HTR-8/SVneo (cell line): ENCODE measurements at regions not wholly inside any gene's neighbourhood (a gene's known extent, or its start where the extent isn't known, plus 50 kb on each side); places are given as distances from the start of the nearest gene placed in this dataset.
A peak's percentile ranks its signal among the peaks of the same experiment; 100 is the strongest.

Source experiments
- DNase-seq: peaks from one replicate; pipeline ENCODE4 v3.0.0; 2011; ENCODE audit warnings: low spot score, mixed read lengths; ENCODE audit not compliant: insufficient read length
- FAIRE-seq: peaks from 2 replicates; lab custom pipeline; 2011; peaks lifted over from hg19 to GRCh38; lab: Jason Lieb, UNC

GRCh38 chr1:59128239-59128736, 168.6 kb upstream of the FGGY start:
- no peak for FAIRE-seq
- DNase-seq = no peak

DNA sequence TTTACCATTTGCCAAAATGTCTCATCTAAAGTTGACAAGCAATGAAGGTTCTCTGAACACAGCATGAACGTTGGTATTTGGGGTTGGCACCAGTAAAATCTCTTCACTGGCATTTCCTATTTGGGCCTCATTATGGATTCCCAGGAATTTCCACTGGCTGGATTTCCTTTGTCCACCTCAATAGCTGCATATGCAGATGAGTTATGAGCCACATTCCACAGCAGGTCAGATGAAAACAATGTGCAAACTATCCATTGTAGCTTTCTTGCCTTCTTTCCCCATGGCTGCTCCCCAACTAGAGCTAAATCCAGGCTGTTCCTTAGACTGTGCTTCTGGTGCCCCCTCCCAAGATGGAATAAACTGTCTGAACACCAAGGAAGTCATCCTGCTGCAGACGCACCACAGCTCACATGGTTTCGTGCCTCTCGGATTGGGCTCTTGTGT, 168.1 kb upstream of the FGGY start:
- FAIRE-seq (peak; percentile 23), DNase-seq (peak; percentile 30)

DNA sequence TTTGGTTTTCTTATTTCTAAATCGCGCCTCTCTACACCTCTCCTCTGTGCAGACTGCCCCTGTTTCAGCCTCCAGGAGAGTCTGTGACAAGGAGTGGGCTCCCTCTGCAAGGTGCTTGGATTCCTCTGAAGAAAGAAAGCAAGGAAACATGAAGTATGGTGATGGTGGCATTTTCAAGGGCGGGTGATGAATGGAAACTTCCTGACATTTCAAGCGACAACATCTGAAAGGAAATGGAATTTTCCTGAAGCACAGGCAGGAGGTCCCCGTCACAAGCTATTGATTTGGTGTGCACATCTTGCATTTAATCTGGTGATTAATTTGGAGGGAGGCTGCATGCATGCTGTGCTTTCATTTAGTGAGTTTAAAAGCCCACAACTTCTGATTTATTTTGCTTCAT, 164.6 kb upstream of the FGGY start:
- no peak for DNase-seq
- no peak for FAIRE-seq

DNA sequence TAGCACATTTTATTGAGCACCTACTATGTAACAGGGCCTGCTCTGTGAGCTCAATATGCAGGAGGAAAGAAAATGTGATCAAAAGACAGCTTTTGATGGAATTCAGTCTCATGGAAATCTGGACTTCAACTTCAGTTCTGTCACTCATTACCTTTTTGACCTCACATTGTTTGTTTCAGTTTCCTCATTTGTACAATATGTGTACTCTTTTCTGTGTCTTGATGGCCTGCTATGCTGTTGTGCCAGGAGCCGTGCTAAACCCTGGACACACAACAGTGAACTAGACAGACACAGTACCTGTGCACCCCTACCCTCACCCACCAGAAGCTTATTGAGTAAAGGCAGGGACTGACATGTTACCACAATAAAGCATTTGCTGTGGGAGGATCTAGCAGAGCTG, 162.9 kb upstream of the FGGY start:
- FAIRE-seq (no peak), DNase-seq (no peak)

- DNase-seq (no peak), FAIRE-seq (no peak)
Observed at GRCh38 chr1:59135761-59136255, 161.1 kb upstream of the FGGY start.

DNA sequence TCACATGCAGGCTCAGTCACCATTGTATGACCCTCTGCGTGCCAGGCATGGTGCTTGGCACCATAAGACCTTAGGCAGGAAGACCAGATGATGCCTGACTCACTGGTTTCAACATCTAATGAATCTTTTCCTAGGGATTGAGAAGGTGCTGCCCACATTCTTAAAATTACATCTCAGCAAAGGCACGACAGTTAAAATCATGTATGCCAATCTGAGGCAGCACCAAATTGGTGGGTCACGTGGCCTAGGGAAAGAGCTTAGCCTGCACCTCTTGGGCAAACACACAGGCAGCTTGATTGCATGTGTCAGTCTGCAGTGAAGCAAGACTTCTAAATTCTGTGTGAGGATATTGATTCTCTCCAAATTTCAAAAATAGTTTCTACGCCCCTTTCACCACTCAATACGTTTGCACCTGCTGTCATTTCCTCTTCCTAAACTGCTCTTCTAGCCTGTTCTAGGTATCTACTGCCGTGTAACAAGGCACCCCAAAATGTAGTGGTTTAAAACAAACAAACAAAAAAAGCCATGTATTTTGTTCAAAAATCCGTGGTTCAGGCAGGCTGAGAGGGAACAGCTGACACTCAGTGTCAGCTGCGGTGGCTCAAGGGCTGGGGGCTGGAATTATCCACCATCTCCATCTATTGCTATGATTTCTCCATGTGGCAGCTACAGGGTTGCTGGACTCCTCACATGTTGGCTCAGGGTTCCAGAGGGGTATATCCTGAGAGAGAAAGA, 160.2 kb upstream of the FGGY start:
- FAIRE-seq (no peak), DNase-seq (no peak)

DNA sequence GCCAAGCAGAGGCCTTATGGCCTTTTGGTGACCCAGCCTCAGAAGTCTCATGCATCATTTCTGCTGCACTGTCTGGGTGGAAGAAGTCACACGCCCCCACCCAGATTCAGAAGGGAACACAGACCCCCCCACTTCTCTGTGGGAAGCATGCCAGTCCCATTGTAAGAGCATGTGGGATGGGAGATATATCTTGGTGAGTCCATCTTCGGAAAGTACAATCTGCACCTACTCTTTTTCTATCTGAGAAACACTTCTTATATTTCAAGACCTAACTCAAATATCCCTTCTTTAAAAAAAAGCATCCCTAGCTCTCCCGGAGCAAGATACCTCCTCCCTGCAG, 159.6 kb upstream of the FGGY start:
- DNase-seq = no peak
- FAIRE-seq = no peak

DNA sequence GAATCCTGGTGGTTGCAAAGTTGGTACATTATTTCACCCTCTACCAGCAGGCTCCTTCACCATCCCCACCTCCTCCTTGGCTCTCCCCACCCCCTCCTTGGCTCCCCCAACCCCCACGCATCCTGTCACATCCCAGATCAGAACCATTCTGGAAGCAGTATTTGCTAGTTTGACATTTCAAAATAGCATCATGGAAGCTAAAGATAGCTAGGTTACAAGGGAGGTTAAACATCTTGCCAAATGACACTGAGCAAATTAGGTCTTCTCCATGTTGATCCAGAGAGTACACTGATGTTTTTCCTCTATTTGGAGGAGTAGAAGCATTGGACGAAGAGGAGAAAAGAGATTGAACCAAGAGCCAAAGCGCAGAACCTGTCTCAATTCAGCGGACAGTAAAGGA, 158.9 kb upstream of the FGGY start:
- DNase-seq = no peak
- no peak for FAIRE-seq

GRCh38 chr1:59138402-59138801, 158.5 kb upstream of the FGGY start:
- DNase-seq = no peak

DNA sequence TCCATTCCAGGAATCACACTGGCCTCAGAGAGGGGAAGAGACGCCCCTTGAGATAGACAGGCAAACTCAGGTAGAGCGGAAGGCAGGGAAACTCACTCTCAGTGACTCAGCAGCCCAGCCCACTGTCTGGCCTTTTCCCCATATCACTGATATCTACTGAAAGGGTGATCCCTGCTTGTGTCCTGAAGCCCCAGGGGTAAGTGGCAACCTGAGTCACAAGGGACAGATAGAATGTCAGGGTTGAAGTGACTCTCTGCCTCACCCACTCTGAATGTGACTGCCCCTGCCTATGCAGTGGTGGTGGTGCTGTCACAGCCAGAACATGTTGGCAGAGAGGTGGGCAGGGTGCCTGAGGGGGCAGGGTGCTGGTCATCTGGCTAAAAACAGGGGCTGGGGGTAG, 157.5 kb upstream of the FGGY start:
- FAIRE-seq (peak; percentile 54), DNase-seq (no peak)

More at GRCh38 chr1:59138402-59138801, 158.5 kb upstream of the FGGY start:
- FAIRE-seq = no peak

DNA sequence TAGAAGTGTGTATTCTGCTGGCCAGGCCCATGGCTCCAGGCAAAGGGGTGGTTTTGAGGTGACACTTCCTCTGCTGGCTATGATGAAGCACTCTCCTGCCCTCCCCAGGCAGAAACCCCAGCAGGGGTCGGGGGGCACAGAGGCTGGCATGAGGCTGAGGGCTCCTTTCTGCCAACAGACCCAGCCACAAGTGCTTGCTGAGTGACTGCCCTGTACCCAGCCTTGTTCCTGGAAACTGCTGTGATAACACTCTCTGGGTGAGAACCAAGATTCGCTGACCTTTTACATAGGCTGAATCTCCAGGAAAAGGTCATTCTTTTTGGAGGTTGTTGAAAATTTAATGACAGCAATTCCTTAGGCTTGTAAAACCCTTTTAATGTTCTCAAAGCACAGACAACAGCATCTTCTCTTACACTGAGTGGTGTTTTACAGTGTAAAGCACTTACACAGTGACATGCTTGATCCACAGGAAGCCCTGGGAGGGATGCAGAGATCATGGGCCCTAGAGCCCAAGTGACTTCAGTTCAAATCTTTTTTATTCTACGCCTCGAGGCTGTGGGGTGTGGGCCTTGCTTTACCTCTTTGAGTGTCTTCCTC, 155.5 kb upstream of the FGGY start:
- FAIRE-seq = no peak

DNA sequence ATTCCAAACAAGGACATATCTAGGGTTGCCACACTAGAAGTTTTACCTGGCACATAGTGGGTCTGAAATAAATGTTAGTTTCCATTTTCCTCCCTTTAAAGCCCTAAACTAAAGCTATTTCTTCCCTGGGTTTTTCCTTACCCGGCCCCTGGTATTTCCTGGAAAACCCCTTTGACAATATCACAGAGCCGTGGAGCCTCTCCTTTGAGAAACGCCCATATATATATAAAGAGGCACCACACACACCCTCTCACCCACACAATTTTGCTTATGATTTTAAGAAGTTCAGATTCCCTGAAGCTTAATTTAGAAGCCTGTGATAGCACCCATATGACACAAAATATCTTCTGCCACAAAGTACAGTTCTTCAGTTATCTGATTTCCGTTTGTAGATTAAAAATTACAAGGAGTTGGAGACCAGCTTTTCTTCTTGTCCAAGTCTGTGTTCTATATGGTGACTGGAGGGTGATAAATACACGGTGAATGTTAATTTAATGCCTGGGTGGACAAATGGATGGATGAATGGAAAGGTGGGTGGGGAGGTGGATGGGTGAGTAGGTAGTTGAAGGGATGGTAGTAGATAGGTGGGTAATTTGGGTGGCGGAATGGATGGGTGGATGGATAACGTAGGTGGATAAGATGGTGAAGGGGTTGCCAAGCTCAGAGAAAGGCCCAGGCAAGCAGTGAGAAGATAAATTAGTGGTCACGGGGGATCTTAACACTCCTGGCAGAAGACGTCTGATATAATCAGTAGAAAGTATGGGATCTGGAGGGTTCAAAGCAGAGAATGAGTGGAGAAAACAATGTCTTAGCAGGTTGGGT, 154.4 kb upstream of the FGGY start:
- FAIRE-seq = no peak
- DNase-seq = no peak

More for the DNA sequence above, 155.5 kb upstream of the FGGY start:
- no peak for DNase-seq

GRCh38 chr1:59143133-59143487, 153.8 kb upstream of the FGGY start:
- DNase-seq (peak; percentile 68), FAIRE-seq (no peak)

DNA sequence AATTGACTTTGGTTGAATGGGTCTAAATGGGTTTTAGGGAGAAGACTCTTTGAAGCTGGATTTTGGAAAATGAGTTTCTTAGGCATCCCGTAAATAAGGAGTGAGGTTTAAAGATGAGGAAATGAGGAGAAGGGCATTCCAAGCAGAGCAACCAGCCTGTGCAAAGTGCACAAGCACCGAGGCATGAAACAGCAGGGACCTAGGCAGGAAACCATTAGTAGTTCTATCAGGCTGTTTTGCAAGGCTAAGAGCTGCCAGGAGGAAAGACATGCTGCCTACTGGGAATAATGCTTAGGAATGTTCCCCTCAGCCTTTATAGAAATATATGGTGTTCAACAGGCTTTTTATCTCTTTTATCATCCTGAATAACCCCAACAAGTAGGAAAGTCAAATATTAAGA, 153.1 kb upstream of the FGGY start:
- DNase-seq (no peak), FAIRE-seq (no peak)

DNA sequence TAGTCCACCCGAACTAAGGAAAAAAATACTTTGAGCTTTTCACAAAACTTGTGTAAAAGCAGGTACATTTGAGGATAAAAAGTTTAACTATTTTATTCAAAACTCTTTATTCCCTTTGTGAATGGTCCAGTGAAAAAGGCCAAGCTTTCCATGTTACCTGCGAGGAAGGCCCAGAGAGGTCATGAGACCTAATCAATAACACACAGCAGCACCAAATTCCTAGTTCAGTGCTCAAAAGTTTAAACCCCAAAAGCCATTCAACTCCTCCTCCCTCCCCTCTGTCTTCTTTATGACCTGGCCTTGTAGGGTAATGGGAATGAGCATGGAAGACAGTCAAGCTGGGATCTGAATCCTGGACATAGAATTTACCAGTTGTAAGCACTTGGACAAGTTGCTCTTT, 151.9 kb upstream of the FGGY start:
- no peak for DNase-seq
- FAIRE-seq = no peak

- FAIRE-seq = no peak
- DNase-seq = no peak
Observed at GRCh38 chr1:59146056-59146455, 150.8 kb upstream of the FGGY start.

DNA sequence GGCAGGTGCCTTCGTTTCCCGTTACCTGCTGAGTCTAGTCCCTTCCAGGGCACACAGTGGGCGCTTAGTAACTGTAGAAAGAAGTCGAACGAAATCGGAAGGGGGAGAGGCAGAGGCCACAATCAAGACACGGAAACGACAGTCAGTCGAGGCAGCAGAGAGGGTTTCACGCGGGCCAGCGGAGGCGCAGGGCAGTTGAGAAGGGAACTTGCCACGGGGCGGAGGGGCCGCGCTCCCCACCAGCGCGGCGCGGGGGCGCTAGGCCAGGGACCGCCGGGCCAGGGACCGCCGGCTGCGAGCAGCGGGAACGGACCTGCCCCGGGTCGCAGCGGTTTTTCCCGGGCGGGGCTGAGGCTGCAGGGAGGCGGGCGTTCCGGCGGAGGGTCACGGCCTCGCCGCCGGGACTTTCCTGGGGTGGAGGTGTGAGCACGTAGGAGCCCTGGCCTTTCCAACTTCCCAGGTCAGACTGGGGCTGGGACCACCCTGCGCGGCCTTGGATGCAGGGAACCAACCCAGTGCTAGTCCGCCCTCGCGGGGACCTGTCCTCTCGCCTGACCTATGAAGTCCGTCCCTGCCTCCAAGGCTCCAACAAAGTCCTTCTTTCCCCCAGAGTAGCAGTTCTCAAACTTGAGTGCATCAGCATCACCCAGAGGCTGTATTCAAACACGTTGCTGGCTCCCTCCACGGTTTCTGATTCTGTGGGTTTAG, 150.1 kb upstream of the FGGY start:
- FAIRE-seq (no peak), DNase-seq (no peak)

DNA sequence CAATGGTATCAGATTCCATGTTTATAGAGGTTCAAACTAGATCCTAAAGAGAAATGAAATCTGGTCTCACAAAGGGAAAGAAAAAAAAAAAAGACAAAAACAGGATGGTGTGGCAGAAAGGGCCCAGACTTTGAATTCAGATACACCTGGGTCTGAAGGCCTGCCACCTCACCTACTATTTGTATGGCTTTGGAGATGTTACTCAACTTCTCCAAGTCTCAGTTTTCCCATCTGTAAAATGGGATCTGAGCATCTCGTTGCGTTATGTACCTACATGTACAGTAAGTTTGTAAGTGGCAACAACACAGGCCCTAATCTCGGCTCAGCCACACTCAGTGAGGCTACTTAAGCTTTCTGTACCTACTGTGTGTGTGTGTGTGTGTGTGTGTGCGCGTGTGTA, 147.5 kb upstream of the FGGY start:
- no peak for FAIRE-seq
- no peak for DNase-seq

DNA sequence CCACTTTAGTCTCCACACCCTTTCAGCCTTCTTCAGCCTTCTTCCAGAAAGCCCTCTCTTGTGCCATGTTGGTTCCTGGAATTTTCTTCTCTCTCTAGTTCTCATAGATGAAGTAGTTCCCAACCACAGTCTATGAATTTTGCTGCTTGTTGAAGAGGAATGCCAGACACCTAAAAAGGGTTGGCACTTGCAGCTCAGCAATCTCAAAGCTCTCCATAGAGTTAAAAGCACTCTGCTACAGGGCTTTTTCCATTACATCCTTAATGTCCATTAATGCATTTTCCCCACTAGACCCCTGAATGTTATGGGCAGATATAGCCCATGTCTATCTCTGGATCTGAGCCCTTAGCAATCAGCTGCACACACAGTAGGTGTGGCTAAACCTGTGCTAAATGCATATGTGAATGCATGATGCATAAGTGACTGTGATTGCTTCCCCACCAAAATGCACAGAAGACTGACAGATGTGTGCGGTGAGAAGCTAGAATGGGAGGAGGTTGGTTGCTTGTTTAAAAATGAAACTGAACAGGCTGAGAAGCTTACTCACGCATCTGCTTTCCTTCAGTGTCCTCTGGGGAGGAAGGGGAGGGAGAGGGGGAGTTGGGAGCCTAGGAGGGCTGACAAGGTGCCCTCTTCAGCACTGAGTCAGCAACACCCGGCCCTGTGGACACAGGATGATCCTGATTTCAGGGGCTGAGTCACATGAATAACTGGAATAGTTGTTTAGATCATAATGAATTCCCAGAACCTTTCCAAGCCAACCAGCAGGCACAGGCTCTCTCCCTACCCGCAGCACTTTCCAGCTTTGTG, 146.1 kb upstream of the FGGY start:
- FAIRE-seq (peak; percentile 79), DNase-seq (peak; percentile 84)

- FAIRE-seq (no peak), DNase-seq (no peak)
Observed at GRCh38 chr1:59151387-59151761, 145.5 kb upstream of the FGGY start.
